Stomach smooth muscle (tissue), 2 donors: ENCODE measurements at regions not wholly inside any gene's neighbourhood (a gene's known extent, or its start where the extent isn't known, plus 50 kb on each side); places are given as distances from the start of the nearest gene placed in this dataset.
"Not testable (repeated sequence)": the region's sequence is repeated elsewhere in the genome, so short reads cannot be mapped to it uniquely, and the experiment has no call there.

Experiments
- H3K27ac ChIP-seq: one replicate; pipeline ENCODE4 v1.7.0; 2013; ENCODE audit warnings: mild to moderate bottlenecking, low read length, inconsistent platforms
- H3K27me3 ChIP-seq, 2 donors: one replicate each; pipeline ENCODE4 v1.7.0; 2013; ENCODE audit warnings: low read length in 2 of 2; ENCODE audit not compliant: insufficient read depth in 2 of 2, control insufficient read depth in 1 of 2
- H3K36me3 ChIP-seq, 2 donors: one replicate each; pipeline ENCODE4 v1.7.0; 2013; ENCODE audit warnings: low read length in 2 of 2; ENCODE audit not compliant: control insufficient read depth in 2 of 2, insufficient read depth in 2 of 2
- H3K4me1 ChIP-seq: one replicate; pipeline ENCODE4 v1.7.0; 2013; ENCODE audit warnings: low read length; ENCODE audit not compliant: control insufficient read depth, insufficient read depth
- H3K4me3 ChIP-seq, 2 donors: one replicate each; pipeline ENCODE4 v1.7.0; 2013; ENCODE audit warnings: low read length in 2 of 2
- H3K9ac ChIP-seq, 2 donors: one replicate each; pipeline ENCODE4 v1.7.0; 2013; ENCODE audit warnings: low read length in 2 of 2, mild to moderate bottlenecking in 1 of 2
- H3K9me3 ChIP-seq, 2 donors: one replicate each; pipeline ENCODE4 v1.7.0; 2013; ENCODE audit warnings: low read length in 2 of 2; ENCODE audit not compliant: control insufficient read depth in 2 of 2
- donor health status: healthy.
- donor health status: Pancreatic carcinoma.

DNA sequence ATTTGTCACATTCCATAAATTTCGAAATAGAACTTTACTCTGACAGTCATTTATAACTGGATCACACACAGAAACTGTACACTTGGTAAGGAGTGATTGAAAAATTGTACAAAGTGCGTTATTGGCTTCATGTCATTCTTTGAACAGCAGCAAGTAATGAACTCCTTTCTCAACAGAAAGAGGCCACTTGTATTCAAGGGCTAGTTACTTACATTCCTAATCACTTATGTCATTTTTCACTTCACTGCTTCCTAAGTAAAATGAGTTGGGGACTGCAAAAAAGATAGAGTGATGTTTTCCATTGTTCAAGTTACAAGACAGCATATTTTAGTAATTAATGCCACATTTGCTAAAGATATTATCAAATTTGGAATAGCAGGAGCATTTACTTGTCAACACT lies 893.2 kb downstream of the DTWD2 start:
- Histone ChIP-seq H3K4me3 (no peak overlapping the region), H3K4me1 (no peaks in the 10 kb centered on the region), H3K27ac (no peak overlapping the region), H3K9ac (no peak overlapping the region), H3K27me3 (no peaks in the 10 kb centered on the region), H3K9me3 (no peaks in the 10 kb centered on the region), H3K36me3 (no peaks in the 10 kb centered on the region)

DNA sequence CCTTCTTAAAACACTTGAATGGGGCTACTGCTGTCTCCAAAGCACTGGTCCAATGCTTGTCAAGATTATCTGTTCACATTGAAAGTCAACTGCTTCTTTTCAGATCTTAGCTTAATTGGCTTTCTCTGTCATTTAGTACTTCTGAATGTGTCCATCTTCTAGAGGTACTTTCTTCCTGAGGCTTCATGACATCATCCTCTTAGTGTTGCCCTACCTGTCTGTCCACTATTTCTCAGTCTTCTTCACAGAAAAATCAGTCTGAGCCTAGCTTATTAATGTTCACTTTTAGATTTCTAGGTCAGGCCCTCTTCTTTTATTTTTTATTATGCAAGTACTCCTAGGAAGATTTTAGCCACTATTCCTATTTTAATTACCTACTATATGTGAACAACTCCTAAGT lies 899.9 kb downstream of the DTWD2 start:
- H3K9ac ChIP-seq = no peak overlapping the region
- H3K27me3 ChIP-seq = no peaks in the 10 kb centered on the region
- H3K4me1 ChIP-seq = no peaks in the 10 kb centered on the region
- no peak overlapping the region for H3K4me3 ChIP-seq
- H3K27ac ChIP-seq = no peak overlapping the region
- no peaks in the 10 kb centered on the region for H3K36me3 ChIP-seq
- no peaks in the 10 kb centered on the region for H3K9me3 ChIP-seq

- H3K9me3 ChIP-seq = no peaks in the 10 kb centered on the region
- no peaks in the 10 kb centered on the region for H3K27me3 ChIP-seq
- H3K27ac ChIP-seq = no peak overlapping the region
- H3K4me3 ChIP-seq = no peak overlapping the region
- H3K9ac ChIP-seq = no peak overlapping the region
- H3K4me1 ChIP-seq = no peaks in the 10 kb centered on the region
- H3K36me3 ChIP-seq = no peaks in the 10 kb centered on the region
Observed at GRCh38 chr5:118076490-118076889, 911.9 kb downstream of the DTWD2 start.

- no peaks in the 10 kb centered on the region for H3K27me3 ChIP-seq
- H3K9ac ChIP-seq = no peak overlapping the region
- H3K27ac ChIP-seq = no peak overlapping the region
Observed at GRCh38 chr5:118070041-118070440, 918.3 kb downstream of the DTWD2 start.

GRCh38 chr5:118069452-118069851 lies 918.9 kb downstream of the DTWD2 start:
- Histone ChIP-seq H3K4me1 (no peaks in the 10 kb centered on the region), H3K27me3 (no peaks in the 10 kb centered on the region), H3K9ac (no peak overlapping the region), H3K36me3 (no peaks in the 10 kb centered on the region), H3K9me3 (no peaks in the 10 kb centered on the region), H3K4me3 (no peak overlapping the region), H3K27ac (no peak overlapping the region)

More at GRCh38 chr5:118070041-118070440, 918.3 kb downstream of the DTWD2 start:
- Histone ChIP-seq H3K9me3 (no peaks in the 10 kb centered on the region), H3K4me3 (no peak overlapping the region), H3K36me3 (no peaks in the 10 kb centered on the region), H3K4me1 (no peaks in the 10 kb centered on the region)

GRCh38 chr5:118068886-118069285 lies 919.5 kb downstream of the DTWD2 start:
- Histone ChIP-seq H3K4me1 (no peaks in the 10 kb centered on the region), H3K9ac (no peak overlapping the region), H3K36me3 (no peaks in the 10 kb centered on the region)

GRCh38 chr5:118063836-118064235 lies 924.5 kb downstream of the DTWD2 start:
- H3K27ac ChIP-seq, H3K9me3 ChIP-seq, H3K9ac ChIP-seq, H3K36me3 ChIP-seq, H3K4me3 ChIP-seq, H3K27me3 ChIP-seq, H3K4me1 ChIP-seq: not testable (repeated sequence)

More at GRCh38 chr5:118068886-118069285, 919.5 kb downstream of the DTWD2 start:
- Histone ChIP-seq H3K27ac (no peak overlapping the region), H3K9me3 (no peaks in the 10 kb centered on the region), H3K27me3 (no peaks in the 10 kb centered on the region), H3K4me3 (no peak overlapping the region)

DNA sequence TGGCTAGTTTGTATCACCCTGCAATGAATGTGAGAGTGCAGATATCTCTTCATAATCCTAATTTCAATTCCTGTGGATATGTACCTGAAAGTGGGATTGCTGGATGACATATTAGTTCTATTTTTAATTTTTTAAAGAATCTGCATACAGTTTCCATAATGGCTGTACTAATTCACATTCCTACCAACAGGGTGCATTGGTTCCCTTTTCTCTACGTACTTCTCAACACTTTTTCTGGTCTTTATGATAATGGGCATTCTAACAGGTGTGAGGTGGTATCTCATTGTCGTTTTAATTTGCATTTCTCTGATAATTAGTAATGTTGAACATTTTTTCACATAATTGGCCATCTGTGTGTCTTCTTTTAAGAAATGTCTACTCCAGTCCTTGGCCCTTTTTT lies 927.5 kb downstream of the DTWD2 start:
- H3K4me3 ChIP-seq = no peak overlapping the region
- H3K9ac ChIP-seq = no peak overlapping the region
- no peaks in the 10 kb centered on the region for H3K9me3 ChIP-seq
- no peaks in the 10 kb centered on the region for H3K27me3 ChIP-seq
- H3K27ac ChIP-seq = no peak overlapping the region
- H3K4me1 ChIP-seq = no peaks in the 10 kb centered on the region
- no peaks in the 10 kb centered on the region for H3K36me3 ChIP-seq

- H3K27me3 ChIP-seq = no peaks in the 10 kb centered on the region
- H3K27ac ChIP-seq = no peak overlapping the region
- no peak overlapping the region for H3K4me3 ChIP-seq
- H3K9ac ChIP-seq = no peak overlapping the region
- no peaks in the 10 kb centered on the region for H3K4me1 ChIP-seq
- no peaks in the 10 kb centered on the region for H3K9me3 ChIP-seq
- H3K36me3 ChIP-seq = no peaks in the 10 kb centered on the region
Observed at GRCh38 chr5:118052503-118052902, 935.8 kb downstream of the DTWD2 start.

DNA sequence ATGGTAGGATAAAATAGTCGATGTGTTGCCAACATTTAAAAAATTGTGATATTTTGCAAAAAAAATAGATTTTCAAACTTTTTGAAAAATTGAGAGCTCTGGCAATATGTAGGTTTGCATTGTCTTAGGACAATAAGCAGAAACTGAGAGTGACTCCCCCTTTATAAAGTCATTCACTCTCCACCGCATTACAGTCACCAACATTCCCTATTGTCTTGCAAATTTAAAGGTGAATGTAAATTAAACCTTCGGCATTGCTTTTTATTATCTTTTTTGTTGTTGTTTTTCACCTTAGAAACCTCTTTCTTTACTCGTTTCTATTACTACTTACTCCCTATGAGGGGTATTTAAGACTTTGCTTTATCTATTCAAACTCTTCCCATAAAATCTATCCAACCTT lies 944.2 kb downstream of the DTWD2 start:
- Histone ChIP-seq H3K27ac (no peak overlapping the region), H3K9me3 (no peaks in the 10 kb centered on the region), H3K9ac (no peak overlapping the region), H3K4me3 (no peak overlapping the region), H3K27me3 (no peaks in the 10 kb centered on the region), H3K4me1 (no peaks in the 10 kb centered on the region), H3K36me3 (no peaks in the 10 kb centered on the region)

- Histone ChIP-seq H3K27me3 (no peaks in the 10 kb centered on the region), H3K9ac (no peak overlapping the region), H3K4me1 (no peaks in the 10 kb centered on the region)
Observed at GRCh38 chr5:118043531-118043930, 944.8 kb downstream of the DTWD2 start.

More at GRCh38 chr5:118043531-118043930, 944.8 kb downstream of the DTWD2 start:
- H3K36me3 ChIP-seq = no peaks in the 10 kb centered on the region
- no peaks in the 10 kb centered on the region for H3K9me3 ChIP-seq
- no peak overlapping the region for H3K4me3 ChIP-seq
- no peak overlapping the region for H3K27ac ChIP-seq
